ENCODE measurements at regions not wholly inside any gene's neighbourhood (a gene's known extent, or its start where the extent isn't known, plus 50 kb on each side); places are given as distances from the start of the nearest gene placed in this dataset.

DNA sequence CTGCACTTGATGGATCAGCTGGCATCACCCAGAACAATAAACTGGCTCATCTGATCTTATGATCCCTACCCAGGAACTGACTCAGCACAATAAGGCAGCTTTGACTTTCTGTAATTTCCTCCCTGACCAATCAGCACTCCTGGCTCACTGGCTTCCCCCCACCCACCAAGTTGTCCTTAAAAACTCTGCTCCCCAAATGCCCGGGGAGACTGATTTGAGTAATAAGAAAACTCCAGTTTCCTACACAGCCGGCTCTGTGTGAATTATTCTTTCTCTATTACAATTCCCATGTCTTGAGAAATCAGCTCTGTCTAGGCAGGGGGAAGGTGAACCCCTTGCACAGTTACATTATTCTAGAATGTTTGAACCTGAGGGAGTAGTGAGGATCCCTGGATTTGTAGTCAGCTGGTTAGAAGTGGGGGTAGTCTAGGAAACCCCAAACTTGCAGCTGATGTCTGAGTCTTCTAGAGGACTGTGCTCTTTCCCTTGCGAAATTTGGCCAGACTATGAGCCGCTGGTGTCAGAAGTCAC lies 111.7 kb upstream of the NEK6 start:
- Histone ChIP-seq H3K27ac (ENCODE audit: low read depth in 1 of 2, low read length in 2 of 2) (no peak overlapping the region), H3K27me3 (ENCODE audit: control insufficient read depth in 4 of 4, insufficient read depth in 4 of 4, low read length in 3 of 4) (no peaks in the 10 kb centered on the region), H3K9ac (ENCODE audit: low read depth in 1 of 2, low read length in 2 of 2) (no peak overlapping the region), H3K4me1 (ENCODE audit: control insufficient read depth in 4 of 4, insufficient read depth in 4 of 4, low read length in 3 of 4) (no peaks in the 10 kb centered on the region), H3K4me3 (ENCODE audit: low read depth in 1 of 3, low read length in 3 of 3) (no peak overlapping the region), H3K9me3 (ENCODE audit: control insufficient read depth in 4 of 4, low read length in 3 of 4) (no peaks in the 10 kb centered on the region), H3K36me3 (ENCODE audit: control insufficient read depth in 4 of 4, insufficient read depth in 3 of 4, low read depth in 1 of 4, low read length in 3 of 4) (no peaks in the 10 kb centered on the region)
- TF ChIP-seq SP1 (IDR thresholded peaks at IDR 0.05) (no peak), FOXA2 (IDR thresholded peaks at IDR 0.05) (no peak), NR2F2 (IDR thresholded peaks at IDR 0.05) (no peak), RAD21 (IDR thresholded peaks at IDR 0.05) (no peak), JUND (IDR thresholded peaks at IDR 0.05) (no peak), GABPA (IDR thresholded peaks at IDR 0.05 in 1 of 2, conservative IDR thresholded peaks at IDR 0.05 in 1 of 2) (no peak), HNF4A (conservative IDR thresholded peaks at IDR 0.05) (no peak), YY1 (IDR thresholded peaks at IDR 0.05) (no peak), RXRA (IDR thresholded peaks at IDR 0.05) (no peak), HNF4G (IDR thresholded peaks at IDR 0.05) (no peak), FOXA1 (IDR thresholded peaks at IDR 0.05) (no peak), EGR1 (IDR thresholded peaks at IDR 0.05; ENCODE audit: low read depth in 2 of 2) (no peak), TAF1 (conservative IDR thresholded peaks at IDR 0.05) (no peak)
- TF ChIP-seq, protein P1, sequence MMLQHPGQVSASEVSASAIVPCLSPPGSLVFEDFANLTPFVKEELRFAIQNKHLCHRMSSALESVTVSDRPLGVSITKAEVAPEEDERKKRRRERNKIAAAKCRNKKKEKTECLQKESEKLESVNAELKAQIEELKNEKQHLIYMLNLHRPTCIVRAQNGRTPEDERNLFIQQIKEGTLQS (IDR thresholded peaks at IDR 0.05): no peak
- TF ChIP-seq, protein P2, sequence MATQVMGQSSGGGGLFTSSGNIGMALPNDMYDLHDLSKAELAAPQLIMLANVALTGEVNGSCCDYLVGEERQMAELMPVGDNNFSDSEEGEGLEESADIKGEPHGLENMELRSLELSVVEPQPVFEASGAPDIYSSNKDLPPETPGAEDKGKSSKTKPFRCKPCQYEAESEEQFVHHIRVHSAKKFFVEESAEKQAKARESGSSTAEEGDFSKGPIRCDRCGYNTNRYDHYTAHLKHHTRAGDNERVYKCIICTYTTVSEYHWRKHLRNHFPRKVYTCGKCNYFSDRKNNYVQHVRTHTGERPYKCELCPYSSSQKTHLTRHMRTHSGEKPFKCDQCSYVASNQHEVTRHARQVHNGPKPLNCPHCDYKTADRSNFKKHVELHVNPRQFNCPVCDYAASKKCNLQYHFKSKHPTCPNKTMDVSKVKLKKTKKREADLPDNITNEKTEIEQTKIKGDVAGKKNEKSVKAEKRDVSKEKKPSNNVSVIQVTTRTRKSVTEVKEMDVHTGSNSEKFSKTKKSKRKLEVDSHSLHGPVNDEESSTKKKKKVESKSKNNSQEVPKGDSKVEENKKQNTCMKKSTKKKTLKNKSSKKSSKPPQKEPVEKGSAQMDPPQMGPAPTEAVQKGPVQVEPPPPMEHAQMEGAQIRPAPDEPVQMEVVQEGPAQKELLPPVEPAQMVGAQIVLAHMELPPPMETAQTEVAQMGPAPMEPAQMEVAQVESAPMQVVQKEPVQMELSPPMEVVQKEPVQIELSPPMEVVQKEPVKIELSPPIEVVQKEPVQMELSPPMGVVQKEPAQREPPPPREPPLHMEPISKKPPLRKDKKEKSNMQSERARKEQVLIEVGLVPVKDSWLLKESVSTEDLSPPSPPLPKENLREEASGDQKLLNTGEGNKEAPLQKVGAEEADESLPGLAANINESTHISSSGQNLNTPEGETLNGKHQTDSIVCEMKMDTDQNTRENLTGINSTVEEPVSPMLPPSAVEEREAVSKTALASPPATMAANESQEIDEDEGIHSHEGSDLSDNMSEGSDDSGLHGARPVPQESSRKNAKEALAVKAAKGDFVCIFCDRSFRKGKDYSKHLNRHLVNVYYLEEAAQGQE (IDR thresholded peaks at IDR 0.05): no peak
- TF ChIP-seq, protein P3, sequence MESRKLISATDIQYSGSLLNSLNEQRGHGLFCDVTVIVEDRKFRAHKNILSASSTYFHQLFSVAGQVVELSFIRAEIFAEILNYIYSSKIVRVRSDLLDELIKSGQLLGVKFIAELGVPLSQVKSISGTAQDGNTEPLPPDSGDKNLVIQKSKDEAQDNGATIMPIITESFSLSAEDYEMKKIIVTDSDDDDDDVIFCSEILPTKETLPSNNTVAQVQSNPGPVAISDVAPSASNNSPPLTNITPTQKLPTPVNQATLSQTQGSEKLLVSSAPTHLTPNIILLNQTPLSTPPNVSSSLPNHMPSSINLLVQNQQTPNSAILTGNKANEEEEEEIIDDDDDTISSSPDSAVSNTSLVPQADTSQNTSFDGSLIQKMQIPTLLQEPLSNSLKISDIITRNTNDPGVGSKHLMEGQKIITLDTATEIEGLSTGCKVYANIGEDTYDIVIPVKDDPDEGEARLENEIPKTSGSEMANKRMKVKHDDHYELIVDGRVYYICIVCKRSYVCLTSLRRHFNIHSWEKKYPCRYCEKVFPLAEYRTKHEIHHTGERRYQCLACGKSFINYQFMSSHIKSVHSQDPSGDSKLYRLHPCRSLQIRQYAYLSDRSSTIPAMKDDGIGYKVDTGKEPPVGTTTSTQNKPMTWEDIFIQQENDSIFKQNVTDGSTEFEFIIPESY (IDR thresholded peaks at IDR 0.05): no peak
- TF ChIP-seq, protein P4, sequence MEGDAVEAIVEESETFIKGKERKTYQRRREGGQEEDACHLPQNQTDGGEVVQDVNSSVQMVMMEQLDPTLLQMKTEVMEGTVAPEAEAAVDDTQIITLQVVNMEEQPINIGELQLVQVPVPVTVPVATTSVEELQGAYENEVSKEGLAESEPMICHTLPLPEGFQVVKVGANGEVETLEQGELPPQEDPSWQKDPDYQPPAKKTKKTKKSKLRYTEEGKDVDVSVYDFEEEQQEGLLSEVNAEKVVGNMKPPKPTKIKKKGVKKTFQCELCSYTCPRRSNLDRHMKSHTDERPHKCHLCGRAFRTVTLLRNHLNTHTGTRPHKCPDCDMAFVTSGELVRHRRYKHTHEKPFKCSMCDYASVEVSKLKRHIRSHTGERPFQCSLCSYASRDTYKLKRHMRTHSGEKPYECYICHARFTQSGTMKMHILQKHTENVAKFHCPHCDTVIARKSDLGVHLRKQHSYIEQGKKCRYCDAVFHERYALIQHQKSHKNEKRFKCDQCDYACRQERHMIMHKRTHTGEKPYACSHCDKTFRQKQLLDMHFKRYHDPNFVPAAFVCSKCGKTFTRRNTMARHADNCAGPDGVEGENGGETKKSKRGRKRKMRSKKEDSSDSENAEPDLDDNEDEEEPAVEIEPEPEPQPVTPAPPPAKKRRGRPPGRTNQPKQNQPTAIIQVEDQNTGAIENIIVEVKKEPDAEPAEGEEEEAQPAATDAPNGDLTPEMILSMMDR (IDR thresholded peaks at IDR 0.05; ENCODE audit: low read depth, low read length, missing input control): no peak
- TF ChIP-seq, protein P5, sequence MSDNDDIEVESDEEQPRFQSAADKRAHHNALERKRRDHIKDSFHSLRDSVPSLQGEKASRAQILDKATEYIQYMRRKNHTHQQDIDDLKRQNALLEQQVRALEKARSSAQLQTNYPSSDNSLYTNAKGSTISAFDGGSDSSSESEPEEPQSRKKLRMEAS (IDR thresholded peaks at IDR 0.05): no peak
- WGBS: 80% methylated on average over 4 of the region's 4 CpGs
- DNase-seq (ENCODE audit: low spot score): no peak

Measured in liver (tissue), 8 donors.